ENCODE measurements at regions not wholly inside any gene's neighbourhood (a gene's known extent, or its start where the extent isn't known, plus 50 kb on each side); places are given as distances from the start of the nearest gene placed in this dataset.

DNA sequence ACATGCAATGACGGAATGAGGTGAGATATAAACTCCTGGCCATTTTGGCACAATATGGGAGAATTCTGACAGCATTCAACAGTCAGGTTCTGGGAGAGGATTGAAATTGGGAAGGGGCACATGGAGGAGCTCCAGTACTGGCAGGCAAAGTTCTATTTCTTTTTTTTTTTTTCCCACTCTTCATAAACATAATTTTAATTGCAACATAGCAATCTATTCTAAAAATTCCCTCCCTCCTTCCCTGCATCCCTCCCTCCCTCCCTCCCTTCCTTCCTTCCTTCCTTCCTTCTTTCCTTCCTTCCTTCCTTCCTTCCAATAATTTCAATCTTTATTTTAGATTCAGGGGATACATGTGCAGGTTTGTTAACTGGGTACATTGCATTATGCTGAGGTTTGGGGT, 93.2 kb downstream of the PTCSC3 start:
- H3K27me3 Mint-ChIP-seq: peaks cover 24% of the 10 kb centered on the region
- H3K27ac Mint-ChIP-seq: no peak overlapping the region
- H3K9me3 ChIP-seq (ENCODE audit: control insufficient read depth, low read length, poor library complexity, severe bottlenecking): no peaks in the 10 kb centered on the region
- H3K4me3 Mint-ChIP-seq: no peak overlapping the region
- peaks cover 2% of the 10 kb centered on the region for H3K36me3 Mint-ChIP-seq (ENCODE audit: low read depth)
- ATAC-seq (no peak), DNase-seq (no peak)
- peaks cover 6% of the 10 kb centered on the region for H3K4me1 Mint-ChIP-seq

DNA sequence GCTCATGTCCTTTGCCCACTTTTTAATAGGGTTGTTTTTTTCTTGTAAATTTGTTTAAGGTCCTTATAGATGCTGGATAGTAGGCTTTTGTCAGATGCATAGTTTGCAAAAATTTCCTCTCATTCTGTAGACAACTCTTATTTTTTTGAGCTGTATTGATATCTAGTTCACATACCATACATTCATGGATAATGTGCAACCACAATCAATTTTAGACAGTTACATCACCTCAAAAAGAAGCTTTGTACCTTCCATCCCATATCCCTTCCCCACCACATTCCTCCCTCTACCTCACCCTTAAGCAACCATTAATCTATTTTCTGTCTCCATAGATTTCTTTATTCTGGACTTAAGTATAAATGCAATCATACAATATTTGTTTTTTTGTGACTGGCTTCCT, 98.4 kb downstream of the PTCSC3 start:
- Mint-ChIP-seq H3K36me3 (ENCODE audit: low read depth) (peaks cover 2% of the 10 kb centered on the region), H3K27me3 (peaks cover 32% of the 10 kb centered on the region), H3K4me1 (no peaks in the 10 kb centered on the region), H3K27ac (no peak overlapping the region), H3K4me3 (no peak overlapping the region)
- DNase-seq: no peak
- no peaks in the 10 kb centered on the region for H3K9me3 ChIP-seq (ENCODE audit: control insufficient read depth, low read length, poor library complexity, severe bottlenecking)
- ATAC-seq: no peak

DNA sequence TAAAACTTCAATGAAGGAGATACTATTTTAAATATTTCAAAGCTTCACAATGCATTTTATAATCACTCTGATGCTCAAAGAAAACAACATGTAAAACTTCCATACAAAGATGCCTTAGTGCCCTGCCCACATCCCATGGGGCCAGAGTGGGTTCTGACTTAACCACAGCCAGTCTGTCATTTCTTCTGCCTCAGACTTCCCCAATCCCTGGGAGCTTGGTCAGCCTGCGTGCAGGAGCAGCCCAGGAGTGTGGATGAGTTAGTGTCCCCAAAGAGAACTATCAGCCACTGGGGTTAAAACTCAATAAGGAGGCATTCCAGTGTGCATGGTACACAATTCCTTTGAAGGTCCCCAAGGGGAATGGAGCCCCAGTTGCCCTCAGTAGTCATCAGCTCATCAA, 100.3 kb downstream of the PTCSC3 start:
- no peaks in the 10 kb centered on the region for H3K9me3 ChIP-seq (ENCODE audit: control insufficient read depth, low read length, poor library complexity, severe bottlenecking)
- Mint-ChIP-seq H3K4me3 (no peak overlapping the region), H3K27ac (no peak overlapping the region), H3K27me3 (peaks cover 41% of the 10 kb centered on the region), H3K36me3 (ENCODE audit: low read depth) (peaks cover 2% of the 10 kb centered on the region), H3K4me1 (no peaks in the 10 kb centered on the region)
- ATAC-seq (no peak), DNase-seq (no peak)

DNA sequence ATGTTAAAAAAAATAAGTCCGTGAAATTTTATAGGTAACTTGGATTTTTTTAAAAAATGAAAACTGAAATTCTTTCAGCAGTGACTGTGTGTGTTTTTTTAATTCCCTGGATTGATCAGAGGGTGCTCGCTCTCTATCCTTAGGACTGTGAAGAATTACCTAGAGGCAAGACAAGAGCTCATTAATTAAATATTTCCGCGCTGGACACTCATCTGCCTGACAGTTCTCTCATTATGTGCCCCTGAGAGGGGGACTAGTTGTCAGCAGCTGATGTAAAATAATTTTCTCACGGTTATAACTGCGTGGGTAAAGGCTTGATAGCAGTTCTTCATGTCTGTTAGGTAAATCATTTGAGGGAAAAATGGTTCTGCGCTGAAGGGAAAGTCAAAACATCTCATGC, 101.3 kb downstream of the PTCSC3 start:
- Mint-ChIP-seq H3K4me3 (no peak overlapping the region), H3K27me3 (peaks cover 41% of the 10 kb centered on the region), H3K36me3 (ENCODE audit: low read depth) (peaks cover 2% of the 10 kb centered on the region), H3K4me1 (no peaks in the 10 kb centered on the region), H3K27ac (no peak overlapping the region)
- no peak for DNase-seq
- no peaks in the 10 kb centered on the region for H3K9me3 ChIP-seq (ENCODE audit: control insufficient read depth, low read length, poor library complexity, severe bottlenecking)
- no peak for ATAC-seq

DNA sequence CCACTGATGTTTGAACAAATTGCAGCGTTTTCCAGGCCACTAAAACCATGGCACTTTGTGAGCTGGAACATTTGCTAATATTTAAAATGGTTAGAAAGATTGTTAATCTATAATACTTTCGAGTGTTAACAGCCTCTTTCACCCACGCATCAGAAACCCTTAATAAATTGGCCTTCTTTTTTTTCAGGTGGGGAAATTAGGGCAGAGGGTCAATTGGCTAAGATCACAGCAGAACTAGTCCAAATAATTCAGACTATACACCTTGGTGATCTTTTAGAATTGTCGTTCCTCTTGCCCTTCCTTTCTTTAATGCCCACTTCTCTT, 105.8 kb downstream of the PTCSC3 start:
- ATAC-seq (no peak), DNase-seq (no peak)
- H3K36me3 Mint-ChIP-seq (ENCODE audit: low read depth): no peaks in the 10 kb centered on the region
- H3K9me3 ChIP-seq (ENCODE audit: control insufficient read depth, low read length, poor library complexity, severe bottlenecking): no peaks in the 10 kb centered on the region
- peaks cover 48% of the 10 kb centered on the region for H3K27me3 Mint-ChIP-seq
- no peak overlapping the region for H3K4me3 Mint-ChIP-seq
- H3K27ac Mint-ChIP-seq: no peak overlapping the region
- no peaks in the 10 kb centered on the region for H3K4me1 Mint-ChIP-seq

DNA sequence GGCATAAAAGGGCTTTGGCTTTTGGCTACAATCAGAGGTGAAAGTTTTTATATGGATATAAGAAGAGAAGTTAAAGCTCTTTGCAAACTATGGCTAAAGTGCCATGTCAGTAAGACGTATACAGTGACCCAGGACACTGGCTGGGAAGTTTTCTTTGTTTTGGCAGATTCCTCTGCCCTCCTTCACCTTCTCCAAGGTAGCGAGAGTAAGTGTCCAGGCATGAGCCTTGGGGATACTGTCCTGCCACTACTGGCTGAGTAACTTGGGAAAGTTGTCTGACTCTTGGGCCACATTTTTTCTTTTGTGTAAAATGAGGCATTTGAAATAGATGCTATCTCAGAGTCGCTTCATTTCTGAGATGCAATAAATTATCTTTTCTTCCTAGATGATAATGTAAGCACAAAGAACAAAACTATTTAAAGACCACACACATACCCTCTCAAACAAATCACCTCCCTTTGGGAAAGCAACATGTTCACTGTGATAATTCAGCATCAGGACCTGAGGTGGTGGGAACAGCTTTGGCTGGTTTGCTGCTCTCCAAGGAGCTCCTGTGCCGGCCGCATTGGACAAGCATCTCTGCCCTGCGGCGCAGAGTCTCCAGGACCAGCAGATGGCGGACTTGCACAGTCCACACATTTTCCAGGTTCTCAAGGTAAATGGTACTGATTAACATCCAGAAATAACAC, 106.3 kb downstream of the PTCSC3 start:
- H3K9me3 ChIP-seq (ENCODE audit: control insufficient read depth, low read length, poor library complexity, severe bottlenecking): no peaks in the 10 kb centered on the region
- ATAC-seq: no peak
- Mint-ChIP-seq H3K27me3 (peaks cover 52% of the 10 kb centered on the region), H3K4me1 (no peaks in the 10 kb centered on the region), H3K27ac (no peak overlapping the region), H3K4me3 (no peak overlapping the region), H3K36me3 (ENCODE audit: low read depth) (no peaks in the 10 kb centered on the region)
- DNase-seq: no peak

DNA sequence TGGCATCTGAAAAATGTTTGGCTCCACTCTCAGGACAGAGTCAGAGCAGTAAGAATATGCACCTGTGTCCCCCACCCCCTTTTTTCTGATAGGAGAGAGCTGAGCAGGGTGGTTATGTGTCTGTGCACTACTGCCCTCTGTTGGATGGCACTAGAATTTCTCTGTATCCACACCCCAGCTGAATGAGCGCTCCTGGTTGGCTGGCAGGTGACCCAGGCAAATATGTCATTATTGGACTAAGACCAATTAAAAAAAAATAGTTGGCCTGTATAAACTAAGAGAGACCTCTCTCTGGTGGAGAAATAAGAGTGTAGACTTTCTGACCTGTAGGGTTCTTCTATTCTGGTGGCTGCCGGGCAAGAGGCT, 107.0 kb downstream of the PTCSC3 start:
- DNase-seq (no peak), ATAC-seq (peak; percentile 75)
- no peaks in the 10 kb centered on the region for H3K36me3 Mint-ChIP-seq (ENCODE audit: low read depth)
- H3K4me3 Mint-ChIP-seq: no peak overlapping the region
- peaks cover 57% of the 10 kb centered on the region for H3K27me3 Mint-ChIP-seq
- H3K4me1 Mint-ChIP-seq: no peaks in the 10 kb centered on the region
- no peaks in the 10 kb centered on the region for H3K9me3 ChIP-seq (ENCODE audit: control insufficient read depth, low read length, poor library complexity, severe bottlenecking)
- H3K27ac Mint-ChIP-seq: no peak overlapping the region

DNA sequence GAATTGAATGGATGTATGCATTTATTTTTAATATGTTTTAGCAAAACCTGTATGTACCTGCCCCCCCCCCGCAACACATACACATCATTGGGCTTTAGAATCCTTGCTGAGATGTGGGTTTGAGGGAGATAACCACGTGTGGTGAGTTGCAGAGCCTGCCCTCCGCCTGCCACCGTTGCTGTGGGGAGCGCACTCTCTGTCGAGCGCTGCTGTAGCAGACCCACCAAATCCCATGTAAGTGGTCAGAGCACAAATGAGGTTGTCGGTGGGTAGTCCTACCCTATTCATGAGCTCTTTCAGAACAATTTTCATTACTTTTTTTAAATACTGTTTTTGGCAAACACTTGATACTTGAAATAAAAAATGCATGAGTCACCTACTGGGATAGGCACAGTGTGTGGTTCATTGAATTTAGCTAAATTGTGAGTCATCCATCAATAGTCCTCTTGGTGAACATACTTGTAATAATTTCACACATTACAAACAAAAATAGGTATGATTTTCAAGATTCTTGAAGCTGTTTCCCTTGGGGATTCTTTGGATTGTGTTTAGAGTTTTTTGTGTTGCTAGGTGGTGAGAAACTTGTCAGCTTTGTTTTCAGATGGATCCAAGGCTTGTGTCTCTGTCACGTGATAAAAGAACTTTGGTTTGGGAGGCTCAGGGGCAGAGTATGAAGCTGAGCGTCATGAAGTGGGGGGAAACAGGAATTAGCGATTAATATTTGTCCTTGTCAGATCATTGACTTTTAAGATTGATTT, 107.6 kb downstream of the PTCSC3 start:
- H3K4me3 Mint-ChIP-seq: no peak overlapping the region
- no peaks in the 10 kb centered on the region for H3K9me3 ChIP-seq (ENCODE audit: control insufficient read depth, low read length, poor library complexity, severe bottlenecking)
- no peak overlapping the region for H3K27ac Mint-ChIP-seq
- no peaks in the 10 kb centered on the region for H3K36me3 Mint-ChIP-seq (ENCODE audit: low read depth)
- H3K27me3 Mint-ChIP-seq: peaks cover 52% of the 10 kb centered on the region
- DNase-seq (no peak), ATAC-seq (no peak)
- no peaks in the 10 kb centered on the region for H3K4me1 Mint-ChIP-seq

DNA sequence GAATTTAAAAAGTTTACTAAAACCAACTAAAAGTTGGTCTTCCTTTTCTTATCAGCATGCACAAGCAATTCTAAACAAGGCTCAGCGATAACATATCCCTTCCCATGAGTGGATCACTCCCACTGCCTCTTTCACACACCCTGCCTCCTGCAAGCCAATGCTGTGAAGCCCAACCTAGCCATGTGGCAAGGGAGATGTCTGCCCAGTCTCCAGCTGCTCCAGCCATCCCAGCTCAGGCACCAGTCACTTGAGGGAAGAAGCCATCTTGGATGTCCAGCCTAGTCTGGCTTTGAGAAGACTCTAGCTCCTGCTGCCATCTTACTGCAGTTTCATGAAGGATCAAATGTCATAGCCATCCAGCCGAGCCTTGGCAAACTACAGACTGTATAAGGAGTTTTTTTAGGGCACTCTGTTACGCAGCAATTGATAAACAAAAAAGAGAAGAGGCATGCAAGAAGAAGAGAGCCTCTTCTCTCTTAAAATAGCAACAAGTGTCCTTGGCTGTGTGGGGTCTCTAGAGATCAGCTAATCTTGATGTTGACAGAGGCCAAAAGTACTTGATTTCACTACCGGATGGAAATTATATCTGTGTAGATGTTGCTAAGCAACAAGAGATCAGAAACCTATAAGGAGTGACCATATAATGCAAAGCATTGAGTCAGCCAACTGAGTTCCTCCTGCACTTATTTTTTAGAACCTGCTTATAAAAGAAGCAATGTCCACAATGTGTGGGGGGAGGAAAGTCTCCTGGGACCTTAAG, 108.9 kb downstream of the PTCSC3 start:
- ATAC-seq (no peak), DNase-seq (no peak)
- H3K27ac Mint-ChIP-seq: no peak overlapping the region
- H3K27me3 Mint-ChIP-seq: peaks cover 58% of the 10 kb centered on the region
- no peaks in the 10 kb centered on the region for H3K4me1 Mint-ChIP-seq
- H3K36me3 Mint-ChIP-seq (ENCODE audit: low read depth): no peaks in the 10 kb centered on the region
- no peaks in the 10 kb centered on the region for H3K9me3 ChIP-seq (ENCODE audit: control insufficient read depth, low read length, poor library complexity, severe bottlenecking)
- H3K4me3 Mint-ChIP-seq: no peak overlapping the region

DNA sequence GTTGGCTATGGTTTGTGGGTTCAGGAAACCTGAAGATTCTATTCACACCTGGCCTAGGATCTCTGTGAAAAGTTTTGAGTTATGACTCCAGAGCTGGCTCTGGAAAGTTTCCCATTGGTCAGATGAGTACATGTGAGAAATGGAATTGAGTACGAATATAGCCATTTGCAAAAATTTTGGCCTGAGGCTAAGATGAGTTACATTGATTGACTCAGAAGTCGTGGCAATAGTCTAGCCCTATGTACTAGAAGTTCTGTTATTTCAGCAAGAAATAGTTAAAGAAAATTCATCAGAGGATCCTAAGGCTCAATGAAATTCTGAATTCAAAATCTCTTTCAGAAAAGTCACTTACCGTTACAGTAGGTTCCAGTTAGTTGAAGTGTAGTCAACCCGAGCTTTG, 109.9 kb downstream of the PTCSC3 start:
- Mint-ChIP-seq H3K4me1 (no peaks in the 10 kb centered on the region), H3K36me3 (ENCODE audit: low read depth) (no peaks in the 10 kb centered on the region), H3K27ac (no peak overlapping the region), H3K4me3 (no peak overlapping the region), H3K27me3 (peaks cover 63% of the 10 kb centered on the region)
- DNase-seq: no peak
- ATAC-seq: no peak
- H3K9me3 ChIP-seq (ENCODE audit: control insufficient read depth, low read length, poor library complexity, severe bottlenecking): no peaks in the 10 kb centered on the region

DNA sequence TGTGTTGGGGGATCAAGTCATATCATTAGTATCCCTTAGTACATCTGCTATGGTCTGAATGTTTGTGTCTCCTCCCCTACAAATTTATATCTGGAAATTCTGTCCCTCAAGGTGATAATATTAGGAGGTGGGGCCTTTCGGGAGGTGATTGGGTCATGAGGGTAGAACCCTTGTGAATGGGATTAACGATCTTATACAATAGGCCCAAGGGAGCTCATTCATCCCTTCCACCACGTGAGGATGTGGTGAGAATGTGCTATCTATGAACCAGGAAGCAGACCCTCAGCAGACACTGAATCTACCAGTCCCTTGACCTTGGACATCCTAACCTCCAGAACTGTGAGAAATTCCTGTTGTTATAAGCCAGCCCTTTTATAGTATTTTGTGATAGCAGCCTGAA, 110.7 kb downstream of the PTCSC3 start:
- ATAC-seq: no peak
- no peaks in the 10 kb centered on the region for H3K36me3 Mint-ChIP-seq (ENCODE audit: low read depth)
- no peaks in the 10 kb centered on the region for H3K4me1 Mint-ChIP-seq
- no peak overlapping the region for H3K4me3 Mint-ChIP-seq
- no peak overlapping the region for H3K27ac Mint-ChIP-seq
- H3K27me3 Mint-ChIP-seq: peaks cover 60% of the 10 kb centered on the region
- no peak for DNase-seq
- H3K9me3 ChIP-seq (ENCODE audit: control insufficient read depth, low read length, poor library complexity, severe bottlenecking): no peaks in the 10 kb centered on the region

DNA sequence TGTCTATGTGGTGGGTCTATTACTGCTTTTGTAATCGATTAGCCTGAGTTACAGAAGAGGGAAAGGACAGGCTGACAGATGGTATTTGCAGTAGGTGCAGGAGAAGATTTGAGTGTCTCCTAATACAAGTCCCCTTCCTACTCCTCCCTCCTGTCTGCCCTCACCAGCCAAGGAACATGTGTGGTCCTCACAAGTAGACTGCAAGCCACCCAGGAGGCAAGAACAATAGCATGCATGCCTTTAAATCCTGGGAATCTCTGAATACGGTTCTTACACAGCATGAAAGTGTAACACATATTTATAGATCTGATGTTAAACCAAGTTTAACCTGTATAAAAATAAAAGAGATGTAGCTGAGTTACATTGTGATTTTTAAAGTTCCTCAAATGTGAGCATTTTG, 117.0 kb downstream of the PTCSC3 start:
- H3K36me3 Mint-ChIP-seq (ENCODE audit: low read depth): no peaks in the 10 kb centered on the region
- DNase-seq: no peak
- H3K9me3 ChIP-seq (ENCODE audit: control insufficient read depth, low read length, poor library complexity, severe bottlenecking): no peaks in the 10 kb centered on the region
- no peak overlapping the region for H3K27ac Mint-ChIP-seq
- H3K4me3 Mint-ChIP-seq: no peak overlapping the region
- ATAC-seq: no peak
- H3K4me1 Mint-ChIP-seq: no peaks in the 10 kb centered on the region
- peaks cover 64% of the 10 kb centered on the region for H3K27me3 Mint-ChIP-seq

DNA sequence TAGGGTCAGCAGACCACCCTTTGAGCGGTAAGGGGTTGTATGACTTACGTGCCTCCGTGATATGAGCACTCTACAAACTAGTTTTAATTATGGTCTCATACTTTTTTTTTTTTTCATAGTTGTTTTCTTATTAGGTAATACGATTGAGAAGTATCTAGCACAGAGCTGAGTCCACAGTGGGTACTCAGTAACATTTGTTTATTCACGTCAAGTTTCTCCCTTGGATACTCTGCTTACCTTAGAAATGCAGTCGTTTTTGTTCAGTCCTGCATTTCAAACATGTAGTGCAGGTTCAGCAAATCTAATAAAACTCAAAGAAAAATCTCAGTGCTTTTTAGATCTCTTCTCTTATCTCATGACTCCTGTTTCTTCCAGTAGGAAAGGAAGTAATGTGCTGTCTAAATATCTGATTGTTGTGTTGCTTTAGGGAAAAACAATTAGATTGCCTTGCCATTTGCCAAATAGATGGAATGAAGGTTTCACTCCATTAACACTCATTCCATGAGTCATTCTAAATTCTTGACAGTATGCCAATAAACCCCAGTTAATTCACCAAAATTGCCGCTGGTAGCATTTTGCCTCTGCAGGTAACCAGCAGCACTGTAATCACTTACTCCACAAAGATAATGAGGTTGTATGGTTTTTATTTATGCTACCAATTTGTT, 118.9 kb downstream of the PTCSC3 start:
- no peak for ATAC-seq
- Mint-ChIP-seq H3K36me3 (ENCODE audit: low read depth) (no peaks in the 10 kb centered on the region), H3K4me1 (peaks cover 3% of the 10 kb centered on the region)

More for the DNA sequence above, 118.9 kb downstream of the PTCSC3 start:
- no peaks in the 10 kb centered on the region for H3K9me3 ChIP-seq (ENCODE audit: control insufficient read depth, low read length, poor library complexity, severe bottlenecking)
- DNase-seq: no peak
- Mint-ChIP-seq H3K27me3 (peaks cover 59% of the 10 kb centered on the region), H3K4me3 (no peak overlapping the region), H3K27ac (no peak overlapping the region)

All from T-helper 17 cell (primary cell).